ENCODE measurements at regions not wholly inside any gene's neighbourhood (a gene's known extent, or its start where the extent isn't known, plus 50 kb on each side); places are given as distances from the start of the nearest gene placed in this dataset.

- no peak for DNase-seq (ENCODE audit: low read depth)
- TF ChIP-seq CTCF (conservative IDR thresholded peaks at IDR 0.05; ENCODE audit: low read depth, low read length) = no peak
- no peak overlapping the region for H3K4me3 ChIP-seq (ENCODE audit: low read length)
Observed at GRCh38 chr9:115283395-115283794, 165.4 kb upstream of the TNC start.

GRCh38 chr9:115285836-115286235 lies 167.9 kb upstream of the TNC start:
- no peak for TF ChIP-seq CTCF (conservative IDR thresholded peaks at IDR 0.05; ENCODE audit: low read depth, low read length)
- H3K4me3 ChIP-seq (ENCODE audit: low read length) = no peak overlapping the region
- no peak for DNase-seq (ENCODE audit: low read depth)

- H3K4me3 ChIP-seq (ENCODE audit: low read length) = no peak overlapping the region
- TF ChIP-seq CTCF (conservative IDR thresholded peaks at IDR 0.05; ENCODE audit: low read depth, low read length) = no peak
- DNase-seq (ENCODE audit: low read depth) = no peak
Observed at GRCh38 chr9:115286411-115286810, 168.5 kb upstream of the TNC start.

- TF ChIP-seq CTCF (conservative IDR thresholded peaks at IDR 0.05; ENCODE audit: low read depth, low read length) = no peak
- DNase-seq (ENCODE audit: low read depth) = peak; percentile 70
- H3K4me3 ChIP-seq (ENCODE audit: low read length) = no peak overlapping the region
Observed at GRCh38 chr9:115289757-115290208, 171.8 kb upstream of the TNC start.

- peak; percentile 41 for DNase-seq (ENCODE audit: low read depth)
- TF ChIP-seq CTCF (conservative IDR thresholded peaks at IDR 0.05; ENCODE audit: low read depth, low read length) = no peak
Observed at GRCh38 chr9:115291841-115292240, 173.9 kb upstream of the TNC start.

GRCh38 chr9:115292584-115293279 lies 174.8 kb upstream of the TNC start:
- no peak overlapping the region for H3K4me3 ChIP-seq (ENCODE audit: low read length)
- peak; percentile 58 for DNase-seq (ENCODE audit: low read depth)
- TF ChIP-seq CTCF (conservative IDR thresholded peaks at IDR 0.05; ENCODE audit: low read depth, low read length) = no peak

More at GRCh38 chr9:115291841-115292240, 173.9 kb upstream of the TNC start:
- H3K4me3 ChIP-seq (ENCODE audit: low read length) = no peak overlapping the region

- H3K4me3 ChIP-seq (ENCODE audit: low read length) = no peak overlapping the region
- DNase-seq (ENCODE audit: low read depth) = no peak
- no peak for TF ChIP-seq CTCF (conservative IDR thresholded peaks at IDR 0.05; ENCODE audit: low read depth, low read length)
Observed at GRCh38 chr9:115295734-115296133, 177.8 kb upstream of the TNC start.

Data from retinal pigment epithelial cell (primary cell).